ENCODE measurements at regions not wholly inside any gene's neighbourhood (a gene's known extent, or its start where the extent isn't known, plus 50 kb on each side); places are given as distances from the start of the nearest gene placed in this dataset.

DNA sequence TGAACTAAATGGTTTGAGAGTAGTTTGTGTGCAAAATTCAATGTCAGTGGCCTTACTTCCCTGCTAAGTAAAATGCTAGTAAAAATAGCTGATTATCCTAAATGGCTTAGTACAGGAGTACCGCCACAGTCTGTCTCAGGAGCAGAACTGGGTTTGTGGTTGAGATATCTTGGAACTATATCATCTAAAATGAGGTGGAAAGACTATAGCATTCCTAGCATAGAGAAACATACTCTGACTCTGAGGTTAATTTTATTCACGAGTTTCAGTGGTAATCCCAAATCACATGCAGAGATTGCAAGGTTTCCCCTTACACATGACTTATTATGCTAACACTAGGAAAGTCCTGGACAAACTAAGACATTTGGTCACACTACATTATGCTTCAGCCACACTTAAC is 70.4 kb downstream of the OR13H1 start:
- H3K36me3 ChIP-seq (ENCODE audit: control insufficient read depth in 4 of 4, insufficient read depth in 4 of 4, low read length in 4 of 4) = no peaks in the 10 kb centered on the region
- H3K4me3 ChIP-seq = no peak overlapping the region
- H3K27me3 ChIP-seq (ENCODE audit: control insufficient read depth in 3 of 3, insufficient read depth in 3 of 3, low read length in 2 of 3) = peaks cover 0 to 72% (median 52%) of the 10 kb centered on the region in 3 donors

GRCh38 chrX:131617182-131617581 is 73.3 kb downstream of the OR13H1 start:
- peaks cover under 1 to 67% (median 53%) of the 10 kb centered on the region in 3 donors for H3K27me3 ChIP-seq (ENCODE audit: control insufficient read depth in 3 of 3, insufficient read depth in 3 of 3, low read length in 2 of 3)

More for the DNA sequence above, 70.4 kb downstream of the OR13H1 start:
- no peaks in the 10 kb centered on the region for H3K4me1 ChIP-seq (ENCODE audit: control insufficient read depth in 5 of 5, insufficient read depth in 5 of 5, low read length in 5 of 5)
- no peak overlapping the region for H3K27ac ChIP-seq (ENCODE audit: low read depth in 1 of 2, low read length in 1 of 2)
- no peak for ATAC-seq (ENCODE audit: insufficient read depth, low FRiP score)
- DNase-seq = no peak
- H3K9me3 ChIP-seq (ENCODE audit: control insufficient read depth in 4 of 4, insufficient read depth in 3 of 4, low read length in 3 of 4) = peaks cover 0 to 2% (median 0%) of the 10 kb centered on the region in 4 donors
- 61 to 86% methylated on average over 2 of the region's 2 CpGs for WGBS, 2 donors
- H3K9ac ChIP-seq (ENCODE audit: insufficient read depth in 1 of 2, low read length in 2 of 2) = no peak overlapping the region
- TF ChIP-seq, protein P1, sequence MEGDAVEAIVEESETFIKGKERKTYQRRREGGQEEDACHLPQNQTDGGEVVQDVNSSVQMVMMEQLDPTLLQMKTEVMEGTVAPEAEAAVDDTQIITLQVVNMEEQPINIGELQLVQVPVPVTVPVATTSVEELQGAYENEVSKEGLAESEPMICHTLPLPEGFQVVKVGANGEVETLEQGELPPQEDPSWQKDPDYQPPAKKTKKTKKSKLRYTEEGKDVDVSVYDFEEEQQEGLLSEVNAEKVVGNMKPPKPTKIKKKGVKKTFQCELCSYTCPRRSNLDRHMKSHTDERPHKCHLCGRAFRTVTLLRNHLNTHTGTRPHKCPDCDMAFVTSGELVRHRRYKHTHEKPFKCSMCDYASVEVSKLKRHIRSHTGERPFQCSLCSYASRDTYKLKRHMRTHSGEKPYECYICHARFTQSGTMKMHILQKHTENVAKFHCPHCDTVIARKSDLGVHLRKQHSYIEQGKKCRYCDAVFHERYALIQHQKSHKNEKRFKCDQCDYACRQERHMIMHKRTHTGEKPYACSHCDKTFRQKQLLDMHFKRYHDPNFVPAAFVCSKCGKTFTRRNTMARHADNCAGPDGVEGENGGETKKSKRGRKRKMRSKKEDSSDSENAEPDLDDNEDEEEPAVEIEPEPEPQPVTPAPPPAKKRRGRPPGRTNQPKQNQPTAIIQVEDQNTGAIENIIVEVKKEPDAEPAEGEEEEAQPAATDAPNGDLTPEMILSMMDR (IDR thresholded peaks at IDR 0.05; ENCODE audit: control extremely low read depth, extremely low read depth) = no peak

DNA sequence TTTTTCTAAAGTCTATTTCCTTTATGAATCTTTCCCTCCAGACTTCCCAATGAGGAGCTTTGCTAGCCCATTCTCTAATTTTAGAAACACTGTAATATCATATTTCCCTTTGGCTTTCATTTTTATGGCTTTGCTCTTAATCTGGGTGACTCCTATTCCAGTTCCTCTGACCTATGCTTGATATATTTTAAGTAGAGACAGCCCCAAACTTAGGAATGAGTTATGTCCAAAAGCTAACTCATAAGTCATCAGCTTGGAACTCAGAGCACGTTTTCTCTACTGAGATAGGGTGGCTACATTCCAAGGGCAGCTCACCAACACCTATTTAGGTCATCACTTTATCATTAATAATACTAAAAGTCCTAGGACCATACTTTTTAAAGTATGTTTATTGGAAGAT is 77.8 kb downstream of the OR13H1 start:
- TF ChIP-seq, protein P1 (IDR thresholded peaks at IDR 0.05; ENCODE audit: control extremely low read depth, extremely low read depth) = no peak
- ATAC-seq (ENCODE audit: insufficient read depth, low FRiP score) = no peak

More at GRCh38 chrX:131617182-131617581, 73.3 kb downstream of the OR13H1 start:
- DNase-seq (peak in 1 of 3 donors; percentile 11), ATAC-seq (ENCODE audit: insufficient read depth, low FRiP score) (no peak)
- no peak overlapping the region for H3K9ac ChIP-seq (ENCODE audit: insufficient read depth in 1 of 2, low read length in 2 of 2)
- H3K9me3 ChIP-seq (ENCODE audit: control insufficient read depth in 4 of 4, insufficient read depth in 3 of 4, low read length in 3 of 4) = no peaks in the 10 kb centered on the region
- H3K4me1 ChIP-seq (ENCODE audit: control insufficient read depth in 5 of 5, insufficient read depth in 5 of 5, low read length in 5 of 5) = no peaks in the 10 kb centered on the region
- no peak overlapping the region for H3K4me3 ChIP-seq
- TF ChIP-seq, protein P1 (IDR thresholded peaks at IDR 0.05; ENCODE audit: control extremely low read depth, extremely low read depth) = no peak
- H3K36me3 ChIP-seq (ENCODE audit: control insufficient read depth in 4 of 4, insufficient read depth in 4 of 4, low read length in 4 of 4) = no peaks in the 10 kb centered on the region
- H3K27ac ChIP-seq (ENCODE audit: low read depth in 1 of 2, low read length in 1 of 2) = no peak overlapping the region
- WGBS, 2 donors = 54 to 55% methylated on average over 3 of the region's 3 CpGs

More for the DNA sequence above, 77.8 kb downstream of the OR13H1 start:
- DNase-seq = no peak
- H3K36me3 ChIP-seq (ENCODE audit: control insufficient read depth in 4 of 4, insufficient read depth in 4 of 4, low read length in 4 of 4) = no peaks in the 10 kb centered on the region
- WGBS, 2 donors = 7 to 33% methylated on average over 1 of the region's 1 CpG
- H3K4me1 ChIP-seq (ENCODE audit: control insufficient read depth in 5 of 5, insufficient read depth in 5 of 5, low read length in 5 of 5) = no peaks in the 10 kb centered on the region
- H3K9ac ChIP-seq (ENCODE audit: insufficient read depth in 1 of 2, low read length in 2 of 2) = no peak overlapping the region
- H3K27me3 ChIP-seq (ENCODE audit: control insufficient read depth in 3 of 3, insufficient read depth in 3 of 3, low read length in 2 of 3) = peaks cover 3 to 73% (median 36%) of the 10 kb centered on the region in 3 donors
- H3K9me3 ChIP-seq (ENCODE audit: control insufficient read depth in 4 of 4, insufficient read depth in 3 of 4, low read length in 3 of 4) = no peaks in the 10 kb centered on the region
- H3K4me3 ChIP-seq = no peak overlapping the region
- H3K27ac ChIP-seq (ENCODE audit: low read depth in 1 of 2, low read length in 1 of 2) = no peak overlapping the region
